ENCODE measurements at regions not wholly inside any gene's neighbourhood (a gene's known extent, or its start where the extent isn't known, plus 50 kb on each side); places are given as distances from the start of the nearest gene placed in this dataset.

DNA sequence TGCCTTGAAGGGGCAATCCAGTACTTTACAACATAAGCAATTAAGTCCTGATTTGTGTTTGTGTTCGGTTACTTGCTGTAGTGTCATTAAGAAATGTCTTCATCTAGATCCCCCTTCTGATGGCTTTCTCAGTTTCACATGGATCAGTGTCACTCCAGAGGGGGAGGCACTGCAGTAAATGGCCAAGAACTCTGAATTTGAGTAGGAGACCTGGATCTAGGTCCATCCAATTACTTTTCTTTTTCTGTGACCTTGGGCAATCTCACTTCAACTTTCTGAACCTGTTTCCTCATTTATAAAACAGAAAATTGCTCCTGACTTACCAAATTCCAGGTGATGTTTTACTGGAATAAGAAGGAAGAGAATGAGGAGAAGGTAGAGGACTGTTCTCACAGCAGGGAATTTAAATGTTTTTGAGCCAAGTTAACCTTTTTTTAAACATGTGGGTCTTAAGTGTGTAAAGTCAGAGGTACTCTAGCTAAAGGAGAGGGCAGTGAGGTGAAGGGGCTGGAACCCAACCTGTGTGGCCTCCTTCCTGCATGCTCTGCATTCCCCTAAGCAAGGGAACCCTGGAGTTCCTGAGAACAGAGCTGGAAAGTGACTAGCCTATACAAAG lies 285.5 kb downstream of the HACE1 start:
- H3K27ac ChIP-seq = no peak overlapping the region
- no peak overlapping the region for H3K4me3 ChIP-seq
- no peaks in the 10 kb centered on the region for H3K36me3 ChIP-seq
- DNase-seq = no peak
- no peaks in the 10 kb centered on the region for H3K9me3 ChIP-seq (replicated peaks)
- H3K27me3 ChIP-seq = no peaks in the 10 kb centered on the region
- H3K4me1 ChIP-seq = no peaks in the 10 kb centered on the region

- no peaks in the 10 kb centered on the region for H3K36me3 ChIP-seq
- no peak for DNase-seq
- no peak overlapping the region for H3K27ac ChIP-seq
- no peaks in the 10 kb centered on the region for H3K4me1 ChIP-seq
- no peak overlapping the region for H3K4me3 ChIP-seq
- no peaks in the 10 kb centered on the region for H3K27me3 ChIP-seq
- H3K9me3 ChIP-seq (replicated peaks) = no peaks in the 10 kb centered on the region
Observed at GRCh38 chr6:104573350-104573749, 286.4 kb downstream of the HACE1 start.

- Histone ChIP-seq H3K4me3 (no peak overlapping the region), H3K27me3 (no peaks in the 10 kb centered on the region), H3K4me1 (no peaks in the 10 kb centered on the region), H3K9me3 (replicated peaks) (no peaks in the 10 kb centered on the region), H3K36me3 (no peaks in the 10 kb centered on the region), H3K27ac (no peak overlapping the region)
- DNase-seq = no peak
Observed at GRCh38 chr6:104572901-104573300, 286.8 kb downstream of the HACE1 start.

GRCh38 chr6:104566411-104566810 lies 293.3 kb downstream of the HACE1 start:
- Histone ChIP-seq H3K9me3 (replicated peaks) (no peaks in the 10 kb centered on the region), H3K27me3 (no peaks in the 10 kb centered on the region), H3K4me3 (no peak overlapping the region), H3K4me1 (no peaks in the 10 kb centered on the region), H3K36me3 (no peaks in the 10 kb centered on the region), H3K27ac (no peak overlapping the region)
- DNase-seq = no peak

DNA sequence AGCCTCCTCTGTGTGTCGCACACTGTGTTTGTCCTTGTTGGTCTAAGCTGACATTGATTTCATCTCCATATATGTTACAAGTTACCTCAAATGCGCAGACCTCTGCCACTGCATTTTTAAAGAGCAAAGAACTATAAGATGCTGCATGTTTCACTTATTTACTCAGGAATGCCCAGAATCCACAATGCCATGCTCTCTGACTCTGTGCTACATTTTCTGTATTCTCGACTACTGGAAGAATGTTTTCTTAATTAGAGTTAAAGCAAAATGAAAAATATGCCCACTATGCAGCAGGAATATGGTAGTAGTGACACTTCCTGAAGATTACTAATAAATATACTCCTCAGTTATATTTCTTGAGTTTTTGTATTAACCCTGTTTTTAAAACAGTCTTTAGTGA lies 296.4 kb downstream of the HACE1 start:
- no peak for DNase-seq
- no peaks in the 10 kb centered on the region for H3K27me3 ChIP-seq
- no peaks in the 10 kb centered on the region for H3K4me1 ChIP-seq
- H3K27ac ChIP-seq = no peak overlapping the region
- no peaks in the 10 kb centered on the region for H3K36me3 ChIP-seq
- no peak overlapping the region for H3K4me3 ChIP-seq
- no peaks in the 10 kb centered on the region for H3K9me3 ChIP-seq (replicated peaks)

DNA sequence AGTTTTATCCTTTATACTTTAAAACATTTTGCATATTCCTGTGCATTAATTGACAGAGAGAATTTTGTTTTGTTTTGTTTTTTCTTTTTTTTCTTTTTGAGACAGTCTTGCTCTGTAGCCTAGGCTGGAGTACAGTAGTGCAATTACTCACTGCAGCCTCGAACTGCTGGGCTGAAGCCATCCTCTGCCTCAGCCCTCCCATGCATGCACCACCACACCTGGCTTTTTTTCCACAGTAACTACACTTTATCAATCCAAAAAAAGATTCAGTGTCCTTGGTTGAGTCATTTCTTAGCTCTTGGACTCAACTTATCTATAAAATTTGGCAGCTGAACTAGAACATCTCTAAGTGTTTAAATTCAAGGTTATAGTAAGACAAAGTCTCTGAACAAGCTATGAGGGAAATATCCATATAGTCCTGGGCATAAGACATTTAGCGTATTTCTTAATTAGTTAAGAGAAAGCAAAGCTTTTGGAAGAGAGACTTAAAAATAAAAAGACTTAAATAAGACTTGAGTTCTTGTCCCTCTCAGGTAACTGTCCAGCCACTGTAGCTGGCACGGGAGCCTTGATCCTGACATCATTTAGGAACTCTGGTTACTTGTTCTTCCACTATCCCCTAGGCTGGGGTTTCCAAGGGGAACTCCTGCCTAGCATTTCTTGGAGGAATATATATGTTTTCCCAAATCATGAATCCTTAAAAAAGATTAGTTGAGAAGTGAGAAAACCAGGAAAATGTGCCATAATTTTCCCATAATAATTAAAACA lies 300.1 kb downstream of the HACE1 start:
- DNase-seq = no peak
- Histone ChIP-seq H3K36me3 (no peaks in the 10 kb centered on the region), H3K9me3 (replicated peaks) (no peaks in the 10 kb centered on the region), H3K27ac (no peak overlapping the region), H3K4me1 (no peaks in the 10 kb centered on the region), H3K4me3 (no peak overlapping the region), H3K27me3 (no peaks in the 10 kb centered on the region)

DNA sequence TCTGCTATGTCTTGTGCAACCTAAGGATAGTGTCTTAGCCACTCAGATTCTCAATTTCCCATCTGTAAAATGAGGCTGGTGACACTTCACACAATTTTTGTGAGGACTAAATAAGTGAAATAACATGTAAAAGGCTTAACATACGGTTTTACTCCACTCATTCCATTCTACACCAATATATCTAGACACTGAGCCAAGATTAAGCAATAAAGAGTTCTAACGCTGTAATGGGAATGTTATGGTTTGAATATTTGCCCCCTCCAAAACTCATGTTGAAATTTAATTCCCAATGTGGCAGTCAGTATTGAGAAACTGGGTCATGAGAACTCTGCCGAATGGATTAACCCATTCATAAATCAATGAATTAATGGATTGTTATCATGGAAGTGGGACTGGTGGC lies 301.0 kb downstream of the HACE1 start:
- no peak overlapping the region for H3K27ac ChIP-seq
- no peaks in the 10 kb centered on the region for H3K27me3 ChIP-seq
- H3K9me3 ChIP-seq (replicated peaks) = no peaks in the 10 kb centered on the region
- H3K4me1 ChIP-seq = no peaks in the 10 kb centered on the region
- H3K36me3 ChIP-seq = no peaks in the 10 kb centered on the region
- no peak for DNase-seq
- H3K4me3 ChIP-seq = no peak overlapping the region

GRCh38 chr6:104548297-104548696 lies 311.4 kb downstream of the HACE1 start:
- H3K4me1 ChIP-seq = no peaks in the 10 kb centered on the region
- no peak overlapping the region for H3K4me3 ChIP-seq
- no peak overlapping the region for H3K27ac ChIP-seq
- H3K9me3 ChIP-seq (replicated peaks) = no peaks in the 10 kb centered on the region
- H3K27me3 ChIP-seq = no peaks in the 10 kb centered on the region
- no peaks in the 10 kb centered on the region for H3K36me3 ChIP-seq
- DNase-seq = no peak

DNA sequence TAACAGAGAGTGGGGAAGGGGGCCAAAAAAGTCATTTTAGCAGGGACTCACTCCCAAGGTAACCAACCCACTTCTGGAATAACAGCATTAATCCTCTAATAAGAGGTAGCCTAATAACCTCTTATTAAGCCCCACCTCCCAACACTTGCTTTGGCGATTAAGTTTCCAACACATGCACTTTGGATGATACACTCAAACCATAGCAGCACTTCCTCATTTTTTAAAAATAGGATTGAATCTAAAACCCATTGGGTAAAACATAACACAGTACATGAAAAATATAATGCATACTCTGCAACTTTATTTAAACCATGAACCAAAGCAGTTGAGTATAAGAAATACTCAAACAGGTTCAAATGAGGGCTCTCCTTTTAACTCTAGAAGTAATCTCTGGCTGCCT lies 318.3 kb downstream of the HACE1 start:
- Histone ChIP-seq H3K36me3 (no peaks in the 10 kb centered on the region), H3K9me3 (replicated peaks) (no peaks in the 10 kb centered on the region), H3K4me3 (no peak overlapping the region), H3K27me3 (no peaks in the 10 kb centered on the region), H3K4me1 (no peaks in the 10 kb centered on the region), H3K27ac (no peak overlapping the region)
- no peak for DNase-seq

- H3K27me3 ChIP-seq = no peaks in the 10 kb centered on the region
- no peak overlapping the region for H3K4me3 ChIP-seq
- no peaks in the 10 kb centered on the region for H3K9me3 ChIP-seq (replicated peaks)
- no peak for DNase-seq
- no peaks in the 10 kb centered on the region for H3K36me3 ChIP-seq
- no peak overlapping the region for H3K27ac ChIP-seq
- H3K4me1 ChIP-seq = no peaks in the 10 kb centered on the region
Observed at GRCh38 chr6:104540743-104541142, 319.0 kb downstream of the HACE1 start.

DNA sequence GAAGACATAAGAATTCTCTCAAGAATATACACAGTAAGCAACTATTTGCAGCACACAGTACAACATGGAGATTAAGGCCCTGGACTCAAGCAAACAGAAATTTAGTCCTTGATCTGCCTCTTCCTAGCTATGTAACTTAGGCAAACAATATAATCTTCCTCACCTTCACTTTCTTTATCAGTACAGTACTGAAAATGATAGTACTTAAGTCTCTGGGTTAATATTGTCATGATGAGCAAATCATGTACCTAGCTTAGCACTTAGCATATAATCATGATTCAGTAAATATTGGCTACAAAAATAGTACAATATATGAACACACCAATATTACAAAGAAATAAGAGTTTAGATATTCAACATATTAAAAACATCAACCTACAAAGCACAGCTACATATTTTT lies 320.5 kb downstream of the HACE1 start:
- H3K4me1 ChIP-seq = no peaks in the 10 kb centered on the region
- H3K36me3 ChIP-seq = no peaks in the 10 kb centered on the region
- no peaks in the 10 kb centered on the region for H3K27me3 ChIP-seq
- H3K9me3 ChIP-seq (replicated peaks) = no peaks in the 10 kb centered on the region
- no peak overlapping the region for H3K27ac ChIP-seq
- H3K4me3 ChIP-seq = no peak overlapping the region
- no peak for DNase-seq

DNA sequence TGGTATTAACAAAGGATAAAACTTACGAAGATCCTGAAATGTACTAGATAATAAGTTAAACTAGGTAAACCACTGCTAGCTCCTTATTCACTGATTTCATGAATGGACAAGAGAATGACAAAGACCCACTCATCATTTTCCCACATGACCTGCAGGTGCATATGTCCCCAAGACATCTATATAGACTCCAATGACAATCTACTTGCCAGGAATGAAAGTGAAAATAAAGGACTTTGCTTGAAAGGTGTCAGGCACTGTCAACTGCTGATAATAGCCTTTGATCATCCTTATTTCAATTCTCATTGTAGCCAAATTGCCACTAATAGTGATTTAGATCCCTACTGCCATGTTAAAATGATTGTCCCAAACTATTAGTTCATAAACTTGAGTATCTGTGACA lies 321.8 kb downstream of the HACE1 start:
- no peaks in the 10 kb centered on the region for H3K27me3 ChIP-seq
- H3K4me1 ChIP-seq = no peaks in the 10 kb centered on the region
- no peaks in the 10 kb centered on the region for H3K36me3 ChIP-seq
- no peak overlapping the region for H3K4me3 ChIP-seq
- no peaks in the 10 kb centered on the region for H3K9me3 ChIP-seq (replicated peaks)
- no peak for DNase-seq
- H3K27ac ChIP-seq = no peak overlapping the region

GRCh38 chr6:104537180-104537579 lies 322.5 kb downstream of the HACE1 start:
- Histone ChIP-seq H3K9me3 (replicated peaks) (no peaks in the 10 kb centered on the region), H3K36me3 (no peaks in the 10 kb centered on the region), H3K27me3 (no peaks in the 10 kb centered on the region), H3K4me1 (no peaks in the 10 kb centered on the region), H3K4me3 (no peak overlapping the region), H3K27ac (no peak overlapping the region)
- DNase-seq = no peak

- H3K27ac ChIP-seq = no peak overlapping the region
- DNase-seq = no peak
- H3K36me3 ChIP-seq = no peaks in the 10 kb centered on the region
- H3K27me3 ChIP-seq = no peaks in the 10 kb centered on the region
- H3K4me3 ChIP-seq = no peak overlapping the region
- no peaks in the 10 kb centered on the region for H3K4me1 ChIP-seq
- no peaks in the 10 kb centered on the region for H3K9me3 ChIP-seq (replicated peaks)
Observed at GRCh38 chr6:104532462-104532861, 327.3 kb downstream of the HACE1 start.

- no peaks in the 10 kb centered on the region for H3K36me3 ChIP-seq
Observed at GRCh38 chr6:104531646-104532045, 328.1 kb downstream of the HACE1 start.

More at GRCh38 chr6:104531646-104532045, 328.1 kb downstream of the HACE1 start:
- no peaks in the 10 kb centered on the region for H3K27me3 ChIP-seq
- no peaks in the 10 kb centered on the region for H3K4me1 ChIP-seq
- no peak for DNase-seq
- H3K27ac ChIP-seq = no peak overlapping the region
- no peak overlapping the region for H3K4me3 ChIP-seq
- H3K9me3 ChIP-seq (replicated peaks) = no peaks in the 10 kb centered on the region
